ENCODE measurements at regions not wholly inside any gene's neighbourhood (a gene's known extent, or its start where the extent isn't known, plus 50 kb on each side); places are given as distances from the start of the nearest gene placed in this dataset.

DNA sequence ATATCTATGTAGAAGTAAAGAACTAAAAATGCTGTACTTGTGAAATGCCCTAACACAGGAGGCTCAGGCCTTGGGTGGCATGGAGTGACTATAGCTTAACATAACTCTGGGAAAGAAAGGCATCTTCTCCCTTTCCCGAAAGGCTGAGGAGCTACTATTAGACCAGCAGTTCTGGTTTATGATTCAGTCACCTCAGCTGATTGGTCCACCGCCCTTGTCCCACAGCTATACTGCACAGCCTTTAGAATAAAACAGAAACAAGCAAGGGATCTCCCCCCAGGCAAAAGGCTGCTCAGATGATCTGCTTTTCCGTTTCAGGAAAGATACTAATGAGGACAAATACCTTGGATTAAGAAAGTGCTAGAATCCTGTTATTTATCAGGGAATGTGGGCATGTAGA, 171.3 kb downstream of the SNCA start:
- no peak for DNase-seq (ENCODE audit: low read depth in 2 of 2)

DNA sequence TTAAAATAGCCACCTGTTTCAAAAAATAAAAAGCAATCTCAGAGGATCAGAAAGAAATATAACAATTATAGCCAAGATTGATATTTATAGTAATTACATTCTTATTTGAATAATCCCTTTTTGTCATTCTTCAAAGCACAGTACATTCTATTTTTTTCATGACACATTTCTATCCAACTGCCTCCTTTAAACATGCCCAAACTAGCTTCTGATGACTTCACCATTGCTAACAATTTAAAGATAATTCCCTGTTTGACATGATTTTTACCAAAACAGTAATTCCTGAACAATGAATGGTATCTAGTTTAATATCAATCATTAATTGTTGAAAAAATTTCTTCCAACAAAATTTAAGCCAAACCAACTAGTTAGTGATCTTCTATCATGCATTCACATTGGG, 172.4 kb downstream of the SNCA start:
- no peak for DNase-seq (ENCODE audit: low read depth in 2 of 2)

DNA sequence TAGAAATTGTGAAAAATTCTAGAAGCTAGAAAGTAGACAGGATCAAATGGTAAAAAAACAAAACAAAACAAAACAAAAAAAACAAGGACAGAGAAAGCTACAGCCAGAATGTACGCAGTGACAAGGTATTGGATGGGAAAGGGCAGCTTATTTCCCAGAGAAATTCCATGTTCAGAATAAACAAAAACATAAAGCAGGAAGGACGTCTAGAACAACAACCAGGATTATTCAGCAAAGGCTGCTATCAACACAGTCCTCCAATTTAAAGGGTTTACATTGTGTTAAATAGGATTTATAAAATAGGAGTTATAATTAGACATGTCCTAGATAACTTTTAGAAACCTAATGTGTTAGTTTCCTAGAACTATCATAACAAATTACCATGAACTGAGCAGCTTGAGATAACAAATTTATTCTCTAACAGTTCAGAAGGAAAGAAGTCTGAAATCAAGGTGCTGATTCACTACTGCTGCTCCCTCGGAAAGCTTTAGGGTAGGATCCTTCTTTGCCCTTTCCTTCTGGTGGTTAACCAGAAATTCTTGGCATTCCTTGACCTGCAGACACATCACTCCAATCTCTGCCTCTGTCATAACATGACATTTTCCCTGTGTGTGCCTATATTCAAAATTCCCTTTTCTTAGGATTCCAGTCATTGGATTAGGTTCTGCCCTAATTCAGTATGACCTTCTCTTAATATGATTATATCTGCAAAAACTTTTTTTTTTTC, 175.6 kb downstream of the SNCA start:
- DNase-seq (ENCODE audit: low read depth in 2 of 2), result no peak

DNA sequence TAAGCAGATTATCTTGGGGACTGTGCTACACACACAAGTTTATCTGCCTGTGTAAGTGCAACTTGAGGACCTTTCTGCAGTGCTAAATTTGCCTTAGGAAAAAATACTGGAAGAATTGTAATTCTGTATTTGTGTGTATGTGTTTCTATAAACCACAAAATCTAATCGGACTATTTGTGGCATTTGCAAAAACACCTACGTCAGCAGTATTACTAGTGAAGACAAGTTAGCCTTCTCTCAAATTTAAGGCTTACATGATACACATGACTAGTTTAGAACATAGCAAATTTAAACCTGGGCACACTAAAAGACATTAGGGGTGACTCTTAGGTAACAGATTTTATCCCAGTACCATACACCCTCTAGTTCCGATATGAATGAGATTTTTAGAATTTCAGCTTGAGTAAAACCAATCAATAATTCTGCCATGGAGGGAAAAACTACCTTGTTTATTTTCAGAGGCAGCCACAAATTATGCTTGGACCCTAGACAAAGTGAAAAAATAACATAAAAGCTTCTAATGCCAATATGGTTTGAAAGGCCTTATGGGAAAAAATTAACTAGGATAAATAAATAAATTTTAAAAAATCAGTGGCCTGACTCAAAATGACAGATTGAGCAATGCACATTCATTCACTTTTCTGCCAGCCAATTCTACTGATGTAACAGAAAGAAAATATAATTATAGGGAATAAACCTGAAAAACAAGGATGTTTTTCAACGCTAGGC, 176.4 kb downstream of the SNCA start:
- no peak for DNase-seq (ENCODE audit: low read depth in 2 of 2)

DNA sequence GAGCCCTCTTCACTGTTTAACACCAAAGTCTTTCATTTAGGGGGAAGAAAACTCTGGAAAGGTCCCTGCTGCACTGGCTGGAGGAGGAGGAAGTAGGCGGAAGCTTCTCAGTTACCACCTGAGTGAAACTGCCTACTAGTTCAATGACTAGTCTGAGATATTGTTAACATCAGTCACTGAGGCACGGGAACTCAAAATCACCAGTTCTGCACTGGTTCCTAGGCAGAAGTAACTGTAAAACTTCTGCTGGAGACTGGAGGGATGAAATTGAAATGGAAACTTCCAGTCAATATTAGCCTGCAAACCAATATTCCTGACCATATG, 178.3 kb downstream of the SNCA start:
- DNase-seq (ENCODE audit: low read depth in 2 of 2), result no peak

DNA sequence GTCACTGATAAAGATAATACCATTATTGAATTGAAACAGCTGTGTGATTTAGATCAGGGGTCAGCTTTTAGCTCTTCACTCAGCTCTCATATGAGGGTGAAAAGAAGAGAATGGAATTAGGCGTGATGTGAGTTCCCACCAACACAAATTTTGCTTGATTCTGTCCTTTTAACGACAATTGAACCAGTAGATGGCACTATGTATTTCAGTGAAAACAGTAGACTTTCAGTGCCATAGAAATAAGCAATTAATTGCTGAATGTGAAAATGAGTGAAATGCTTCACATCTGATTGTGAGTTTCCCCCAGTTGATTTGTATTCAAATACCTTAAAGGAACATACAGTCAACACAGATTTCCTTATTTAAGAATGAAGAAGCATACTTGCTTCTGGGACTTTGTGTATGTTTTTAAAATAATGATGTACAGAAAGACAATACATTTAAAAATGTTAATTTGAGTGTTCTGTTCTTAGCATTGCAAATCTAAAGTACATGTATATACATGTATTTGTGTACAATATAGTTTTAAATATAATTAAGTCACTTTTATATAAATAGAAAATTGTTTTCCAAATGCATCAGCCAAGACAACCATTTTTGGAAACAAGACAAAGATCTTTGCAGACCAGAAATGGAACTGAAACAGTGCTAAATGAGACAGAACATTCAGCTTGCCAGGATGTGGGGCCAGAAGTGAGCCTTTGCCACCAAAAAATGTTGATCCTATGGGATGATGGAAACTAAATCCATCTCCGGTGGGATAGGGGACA, 178.8 kb downstream of the SNCA start:
- no peak for DNase-seq (ENCODE audit: low read depth in 2 of 2)

DNA sequence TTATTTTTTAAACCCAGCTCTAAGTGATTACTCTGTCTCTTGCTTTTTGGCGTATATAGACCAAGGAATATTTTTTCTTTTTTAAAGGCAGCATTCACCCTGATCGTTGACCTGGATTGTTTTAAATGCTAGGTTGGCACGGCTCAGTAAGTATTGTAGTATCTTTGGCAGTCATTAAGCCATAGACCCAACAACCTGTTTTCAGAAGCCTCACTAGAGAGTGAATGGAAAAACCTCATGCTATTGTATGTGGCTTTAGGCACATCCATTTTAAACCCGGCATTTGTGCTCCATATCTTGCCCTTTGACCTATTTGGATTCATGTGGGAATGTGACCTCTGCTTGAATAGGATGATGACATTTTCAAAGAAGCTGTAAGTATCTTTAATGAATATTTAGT, 183.9 kb downstream of the SNCA start:
- no peak for DNase-seq (ENCODE audit: low read depth in 2 of 2)

DNA sequence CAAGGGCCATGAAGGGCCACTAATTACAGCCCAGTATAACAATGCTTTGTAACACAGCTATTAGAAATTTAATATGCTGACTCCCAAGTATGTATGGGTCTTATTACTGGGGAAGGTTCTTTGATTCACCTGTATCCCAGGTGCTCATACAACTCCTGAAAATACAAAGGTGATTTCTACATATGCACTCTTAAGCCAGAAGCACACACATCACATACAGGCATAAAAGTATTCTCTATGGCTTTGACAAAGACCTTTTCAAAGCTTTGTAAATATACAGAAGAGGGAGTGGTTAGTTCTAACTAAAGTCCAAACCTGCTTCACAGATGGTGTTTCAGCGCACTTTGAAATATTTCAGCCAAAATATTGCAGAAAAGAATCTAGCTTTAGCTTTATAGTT, 191.5 kb downstream of the SNCA start:
- DNase-seq (ENCODE audit: low read depth in 2 of 2), result no peak

DNA sequence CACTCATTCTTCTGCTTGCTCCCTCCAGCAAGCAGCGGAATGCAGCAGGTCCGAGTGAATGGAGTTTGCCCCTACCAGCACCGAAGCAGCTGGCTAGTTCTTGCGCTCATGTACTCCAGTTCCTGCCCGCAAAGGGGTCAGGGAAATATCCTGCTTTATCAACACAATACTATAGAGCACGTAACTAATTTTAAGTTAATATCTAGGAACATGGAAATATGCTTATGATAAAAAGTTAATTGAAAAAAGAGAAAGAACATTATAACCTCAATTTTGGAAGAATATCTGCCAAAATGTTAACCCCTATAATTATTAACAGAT, 195.6 kb downstream of the SNCA start:
- no peak for DNase-seq (ENCODE audit: low read depth in 2 of 2)

DNA sequence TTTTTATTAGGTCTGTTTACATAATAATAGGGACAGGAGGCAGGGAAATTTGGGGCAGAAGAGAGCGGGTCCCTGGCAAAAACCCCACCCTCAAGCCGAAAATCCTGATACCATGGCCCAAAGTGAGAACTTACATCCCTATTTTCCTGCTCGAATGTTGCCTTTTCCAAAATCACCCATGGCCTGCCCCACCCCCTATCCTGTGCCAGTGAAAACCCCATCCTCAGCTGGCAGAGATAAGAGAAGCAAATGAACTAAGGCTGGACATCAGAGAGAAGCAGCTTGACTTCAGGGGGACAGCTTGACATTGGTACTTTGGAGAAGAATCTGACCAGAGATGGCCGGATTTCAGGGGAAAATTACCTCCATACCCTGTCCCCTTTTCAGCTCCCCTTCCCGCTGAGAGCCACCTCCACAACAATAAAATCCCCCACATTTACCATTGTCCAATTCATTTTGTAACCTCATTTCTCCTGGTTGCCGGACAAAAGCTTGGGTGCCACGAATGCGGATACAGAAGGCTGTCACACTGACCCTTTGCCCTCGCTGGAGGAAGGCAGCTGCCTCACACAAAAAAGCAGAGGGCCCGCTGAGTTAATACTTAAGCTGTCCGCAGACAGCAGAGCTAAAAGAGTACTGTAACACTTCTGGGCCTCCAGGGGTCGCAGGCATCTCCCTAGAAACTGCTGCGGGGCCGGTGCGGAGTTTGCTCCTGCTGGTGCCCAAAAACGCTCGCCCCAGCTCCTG, 196.2 kb downstream of the SNCA start:
- no peak for DNase-seq (ENCODE audit: low read depth in 2 of 2)

DNA sequence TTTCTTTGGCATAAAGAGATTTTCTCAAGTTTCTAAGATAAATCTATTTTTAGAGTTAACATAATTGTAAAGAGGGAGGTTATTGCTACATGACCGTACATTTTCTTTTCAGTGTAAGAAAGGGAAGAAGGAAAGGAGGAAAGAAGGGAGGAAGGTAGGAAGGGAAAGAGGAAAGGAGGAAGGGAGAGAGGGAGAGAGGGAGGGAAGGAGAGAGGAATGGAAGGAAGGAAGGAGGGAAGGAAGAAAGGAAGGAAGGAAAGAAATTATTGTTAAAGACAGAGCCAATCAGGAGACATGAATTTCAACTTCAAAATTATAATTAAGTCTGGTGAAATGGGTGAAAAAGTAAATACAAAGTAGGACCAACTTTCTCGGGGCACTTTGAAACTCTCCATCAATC, 197.6 kb downstream of the SNCA start:
- DNase-seq (ENCODE audit: low read depth in 2 of 2), result no peak

DNA sequence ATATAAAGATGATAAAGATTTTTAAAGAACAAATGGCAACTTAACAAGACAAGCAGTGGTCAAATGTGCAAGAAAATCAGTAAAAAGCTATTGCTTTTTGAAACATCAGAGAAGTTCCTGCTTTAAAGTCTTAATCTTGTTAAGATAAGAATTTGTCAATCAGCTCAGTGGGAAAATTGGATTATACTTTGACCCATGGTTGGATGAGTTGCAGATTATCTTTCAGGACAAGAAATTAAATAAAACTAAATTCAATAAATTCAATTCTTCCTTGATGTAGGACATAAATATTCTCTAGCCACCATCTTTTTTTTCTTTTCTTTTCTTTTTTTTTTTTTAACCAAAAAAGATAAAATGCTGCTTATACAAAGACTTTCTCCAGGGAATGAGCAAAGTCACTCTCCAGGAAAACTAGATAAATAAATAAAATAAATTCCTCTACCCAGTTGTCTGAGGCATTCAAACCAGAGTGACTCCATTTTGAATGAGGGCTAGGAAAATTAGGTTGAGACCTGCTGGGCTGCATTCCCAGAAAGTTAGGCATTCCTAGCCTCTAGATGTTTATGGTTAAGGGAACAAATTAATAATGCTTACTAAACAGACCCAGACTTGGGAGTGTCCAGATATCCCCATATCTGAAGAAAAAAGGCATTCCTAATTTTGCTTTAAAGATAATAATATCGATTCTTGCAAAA, 211.2 kb downstream of the SNCA start:
- DNase-seq (ENCODE audit: low read depth in 2 of 2), result no peak

DNA sequence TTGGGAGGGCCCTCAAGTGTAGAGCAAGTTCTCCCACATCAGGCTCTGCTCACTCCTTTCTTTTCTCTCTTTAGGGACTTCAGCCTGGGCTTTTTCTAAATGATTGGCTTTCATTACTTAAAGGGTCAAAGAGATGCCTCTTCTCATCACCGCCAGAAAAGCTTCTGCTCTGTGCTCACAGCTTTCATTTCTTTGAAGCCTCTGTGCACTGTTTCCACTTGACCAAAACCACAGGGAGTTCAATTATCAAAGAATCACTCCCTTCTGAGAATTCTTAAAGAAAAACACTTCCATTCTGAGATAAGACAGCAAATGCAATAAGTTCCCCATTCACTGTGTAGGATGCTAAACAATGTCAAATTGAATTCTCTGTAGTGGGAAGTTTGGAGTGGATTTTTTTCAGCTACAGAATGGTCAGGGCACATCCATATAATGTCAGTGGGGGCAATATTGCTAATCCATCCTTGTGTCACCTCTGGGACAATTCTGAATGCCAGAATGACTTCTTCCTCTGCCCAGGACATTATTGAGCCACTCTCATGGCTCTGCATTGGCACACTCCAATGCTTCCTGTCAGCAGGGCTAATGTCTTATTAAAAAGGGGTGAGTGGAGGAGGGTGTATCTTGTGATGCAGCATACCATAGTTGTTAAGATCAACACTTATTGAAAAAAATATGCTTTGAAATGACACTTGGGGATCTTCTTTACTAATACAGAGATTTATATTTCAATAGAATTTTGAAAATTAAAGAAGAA, 217.6 kb downstream of the SNCA start:
- no peak for DNase-seq (ENCODE audit: low read depth in 2 of 2)

DNA sequence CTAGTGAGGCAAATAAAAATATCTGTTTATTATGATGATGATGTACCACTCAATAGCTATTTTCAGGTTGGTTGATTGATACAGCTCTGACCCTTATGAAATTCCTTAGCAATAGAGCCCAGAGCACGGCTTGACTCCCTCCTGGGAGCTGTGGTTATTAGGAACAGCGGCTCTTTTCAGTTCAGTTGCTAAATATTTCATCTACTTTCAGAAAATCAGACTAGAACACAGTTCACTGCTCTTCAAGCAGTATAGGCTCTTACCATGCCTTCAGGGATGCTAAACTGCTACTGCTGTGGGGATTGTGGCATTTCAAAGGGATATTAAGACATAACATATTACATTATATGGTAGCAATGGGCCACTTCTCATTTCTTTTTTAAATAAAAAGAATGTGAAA, 218.8 kb downstream of the SNCA start:
- DNase-seq (ENCODE audit: low read depth in 2 of 2), result no peak

DNA sequence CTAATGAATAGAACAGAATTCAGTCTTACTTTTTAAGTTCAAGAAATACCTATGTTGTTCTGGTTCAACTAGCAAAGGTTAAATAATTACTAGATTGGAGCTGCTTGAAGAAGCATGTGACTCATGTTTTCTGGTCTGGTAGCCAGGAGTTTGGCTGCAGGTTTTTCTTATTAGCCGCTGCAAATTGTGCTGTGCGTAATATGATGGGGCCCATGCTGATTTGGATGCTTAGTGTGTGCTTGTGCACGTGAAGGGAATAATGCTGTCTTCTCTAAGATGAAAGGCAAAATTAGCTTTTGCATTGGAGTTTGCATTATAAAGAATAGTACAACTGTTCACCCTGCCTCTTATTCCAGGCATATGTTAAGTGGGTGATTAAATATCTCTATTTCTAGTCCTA, 219.6 kb downstream of the SNCA start:
- no peak for DNase-seq (ENCODE audit: low read depth in 2 of 2)

DNA sequence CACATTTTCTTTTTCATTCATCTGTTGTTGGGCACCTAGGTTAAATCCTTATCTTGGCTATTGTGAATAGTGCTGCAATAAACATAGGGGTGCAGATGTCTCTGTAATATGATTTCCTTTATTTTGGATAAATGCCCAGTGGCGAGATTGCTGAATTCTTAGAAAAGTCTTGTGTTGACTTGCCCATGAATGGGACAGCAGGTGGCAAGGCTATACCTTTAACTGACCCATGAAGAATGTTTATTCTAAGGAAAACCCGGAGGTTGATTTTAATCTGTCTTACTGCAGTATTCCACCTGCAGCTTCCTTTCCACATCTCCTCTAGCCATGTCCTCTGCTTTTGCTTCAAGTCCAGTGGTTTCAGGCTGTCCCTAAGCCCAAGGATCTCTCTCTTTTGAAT, 220.6 kb downstream of the SNCA start:
- DNase-seq (ENCODE audit: low read depth in 2 of 2), result no peak

DNA sequence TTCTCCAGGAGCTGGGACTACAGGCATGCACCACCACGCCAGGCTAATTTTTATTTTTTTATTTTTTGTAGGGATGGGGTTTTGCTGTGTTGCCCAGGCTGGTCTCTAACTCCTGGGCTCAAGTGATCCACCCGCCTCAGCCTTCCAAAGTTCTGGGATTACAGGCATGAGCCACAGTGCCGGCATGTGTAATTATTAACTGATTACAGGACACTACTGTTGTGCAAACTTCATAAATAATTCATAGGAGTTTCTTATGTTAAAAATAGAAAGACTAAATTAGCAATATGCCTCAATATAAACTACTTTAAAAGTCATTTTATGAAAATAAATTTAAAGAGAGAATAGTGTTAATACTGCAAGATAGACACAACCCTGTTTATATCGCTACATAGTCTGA, 221.9 kb downstream of the SNCA start:
- no peak for DNase-seq (ENCODE audit: low read depth in 2 of 2)

DNA sequence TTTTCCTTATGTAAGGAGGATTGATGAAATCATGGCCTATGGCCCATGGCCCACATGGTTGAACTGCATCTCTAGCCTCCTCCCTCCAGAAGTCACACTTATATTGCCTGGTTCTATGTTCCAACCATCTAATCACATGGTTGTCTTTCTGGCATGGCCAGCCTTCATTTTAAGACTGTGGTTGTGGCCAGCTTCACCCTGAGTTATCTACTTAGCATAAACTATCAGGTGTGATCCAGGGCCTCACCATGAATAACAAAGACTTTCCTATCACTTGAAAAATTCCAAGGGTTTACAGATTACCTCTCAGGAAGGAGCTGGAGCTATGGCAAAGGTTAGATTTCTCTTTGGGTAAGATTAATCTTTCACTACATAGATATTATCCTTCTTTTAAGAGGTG, 222.8 kb downstream of the SNCA start:
- no peak for DNase-seq (ENCODE audit: low read depth in 2 of 2)

DNA sequence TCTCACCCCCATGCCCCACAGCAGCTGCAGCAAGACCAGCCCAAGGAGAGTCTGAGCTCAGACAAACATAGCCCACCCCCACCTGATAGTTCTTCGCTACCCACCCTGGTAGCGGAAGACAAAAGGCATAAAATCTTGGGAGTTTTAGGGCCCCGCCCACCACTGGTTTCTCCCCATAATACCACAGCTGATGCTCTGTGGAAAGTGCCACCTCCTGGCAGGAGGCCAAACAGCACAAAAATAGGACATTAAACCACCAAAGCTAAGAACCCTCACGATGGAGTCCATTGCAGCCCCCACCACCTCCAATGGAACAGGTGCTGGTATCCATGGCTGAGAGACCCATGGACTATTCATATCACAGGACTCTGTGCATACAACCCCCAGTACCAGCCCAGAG, 226.7 kb downstream of the SNCA start:
- DNase-seq (ENCODE audit: low read depth in 2 of 2), result no peak

DNA sequence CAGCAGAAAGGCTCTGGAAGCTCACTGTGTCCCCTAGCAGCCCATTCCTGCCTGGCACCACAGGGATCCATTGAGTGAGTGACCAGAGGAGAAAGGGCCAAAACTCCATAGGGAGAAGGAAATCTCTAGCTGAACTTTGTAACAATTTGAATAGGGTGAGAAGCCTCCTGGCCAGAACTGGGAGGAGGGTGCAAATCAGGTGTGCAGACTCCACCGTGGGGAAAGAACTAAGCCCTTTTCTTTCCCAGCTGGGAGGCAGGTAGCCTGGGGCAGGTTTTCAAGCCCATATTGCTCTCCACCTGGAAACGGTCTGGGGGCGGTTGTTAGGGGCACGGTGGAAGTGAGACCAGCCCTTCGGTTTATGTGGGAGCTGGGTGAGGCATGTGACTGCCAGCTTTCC, 227.2 kb downstream of the SNCA start:
- no peak for DNase-seq (ENCODE audit: low read depth in 2 of 2)

DNA sequence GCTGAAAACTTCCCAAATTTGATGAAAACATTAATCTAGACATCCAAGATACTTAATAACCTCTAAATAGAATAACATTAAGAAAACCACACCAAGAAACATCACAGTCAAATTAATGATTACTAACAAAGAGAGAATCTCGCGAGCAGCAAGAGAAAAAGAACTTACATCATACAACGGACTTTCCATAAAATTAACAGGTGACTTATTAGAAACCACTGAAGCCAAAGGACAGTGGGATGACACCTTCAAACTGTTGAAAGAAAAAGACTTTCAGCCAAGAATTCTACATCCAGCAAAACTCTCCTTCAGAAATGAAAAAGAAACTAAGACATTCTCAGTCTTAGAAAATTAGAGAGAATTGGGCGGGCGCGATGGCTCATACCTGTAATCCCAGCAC, 232.0 kb downstream of the SNCA start:
- no peak for DNase-seq (ENCODE audit: low read depth in 2 of 2)

Measured in stimulated activated CD8-positive, alpha-beta memory T cell treated with anti-CD3 and anti-CD28 coated beads, Interleukin-7, amount 100 ng/mL, for 4 hours (primary cell).